BLaER1 treated with 17β-estradiol and CSF1 and Interleukin-3, amounts not matched to agents 10 nM and 100 nM (cell line): ENCODE measurements at regions not wholly inside any gene's neighbourhood (a gene's known extent, or its start where the extent isn't known, plus 50 kb on each side); places are given as distances from the start of the nearest gene placed in this dataset.

ENCODE experiments used
- H3K27ac ChIP-seq, 11 experiments: shearing (Covaris generic); formaldehyde crosslinking; 2 replicates each; pipeline ENCODE4 v1.8.1; 2022
- H3K27me3 ChIP-seq, 11 experiments: shearing (Covaris generic); formaldehyde crosslinking; 2 replicates each; pipeline ENCODE4 v1.8.1; 2022
- H3K36me3 ChIP-seq, 11 experiments: shearing (Covaris generic); formaldehyde crosslinking; 2 replicates each; pipeline ENCODE4 v1.8.1; 2022
- H3K4me1 ChIP-seq, 10 experiments: shearing (Covaris generic); formaldehyde crosslinking; 2 replicates each; pipeline ENCODE4 v1.8.1; 2022
- H3K4me2 ChIP-seq, 11 experiments: shearing (Covaris generic); formaldehyde crosslinking; 2 replicates each; pipeline ENCODE4 v1.8.1; 2022
- H3K4me3 ChIP-seq, 10 experiments: shearing (Covaris generic); formaldehyde crosslinking; 2 replicates each; pipeline ENCODE4 v1.8.1; 2022
- H3K9ac ChIP-seq, 11 experiments: shearing (Covaris generic); formaldehyde crosslinking; 2 replicates each; pipeline ENCODE4 v1.8.1; 2022
- H3K9me3 ChIP-seq, 11 experiments: shearing (Covaris generic); formaldehyde crosslinking; replicated peaks in 1 of 11; 2 replicates each; pipeline ENCODE4 v1.8.1; 2022
- H4K20me1 ChIP-seq, 11 experiments: shearing (Covaris generic); formaldehyde crosslinking; 2 replicates each; pipeline ENCODE4 v1.8.1; 2022
- Cebpa-rat ChIP-seq, 11 experiments: shearing (Covaris generic); IDR thresholded peaks; 2 replicates each; pipeline ENCODE4 v1.8.1; 2022

GRCh38 chr11:116211147-116211546 is 561.6 kb downstream of the BUD13 start:
- no peak overlapping the region for H3K27ac ChIP-seq
- no peaks in the 10 kb centered on the region for H3K4me1 ChIP-seq
- H3K36me3 ChIP-seq: no peaks in the 10 kb centered on the region
- H4K20me1 ChIP-seq: no peaks in the 10 kb centered on the region
- H3K9ac ChIP-seq: no peak overlapping the region
- no peak for TF ChIP-seq Cebpa-rat (IDR thresholded peaks at IDR 0.05)
- H3K27me3 ChIP-seq: no peaks in the 10 kb centered on the region
- no peaks in the 10 kb centered on the region for H3K9me3 ChIP-seq
- H3K4me2 ChIP-seq: no peak overlapping the region
- H3K4me3 ChIP-seq: no peak overlapping the region

- no peaks in the 10 kb centered on the region for H3K9me3 ChIP-seq
- no peaks in the 10 kb centered on the region for H3K36me3 ChIP-seq
- H4K20me1 ChIP-seq: no peaks in the 10 kb centered on the region
- no peaks in the 10 kb centered on the region for H3K27me3 ChIP-seq
- no peak overlapping the region for H3K9ac ChIP-seq
- TF ChIP-seq Cebpa-rat (IDR thresholded peaks at IDR 0.05): no peak
- no peak overlapping the region for H3K4me3 ChIP-seq
- H3K4me2 ChIP-seq: no peak overlapping the region
- H3K4me1 ChIP-seq: no peaks in the 10 kb centered on the region
- H3K27ac ChIP-seq: no peak overlapping the region
These were observed 562.1 kb downstream of the BUD13 start for GRCh38 chr11:116210663-116211062.

- Histone ChIP-seq H4K20me1 (no peaks in the 10 kb centered on the region), H3K4me3 (no peak overlapping the region), H3K4me2 (no peak overlapping the region), H3K9ac (no peak overlapping the region), H3K27ac (no peak overlapping the region), H3K9me3 (no peaks in the 10 kb centered on the region), H3K36me3 (no peaks in the 10 kb centered on the region), H3K27me3 (no peaks in the 10 kb centered on the region), H3K4me1 (no peaks in the 10 kb centered on the region)
- TF ChIP-seq Cebpa-rat (IDR thresholded peaks at IDR 0.05): no peak
These were observed 563.5 kb downstream of the BUD13 start for GRCh38 chr11:116209255-116209654.

GRCh38 chr11:116207421-116208141 is 565.2 kb downstream of the BUD13 start:
- H3K27me3 ChIP-seq: no peaks in the 10 kb centered on the region
- H3K4me3 ChIP-seq: no peak overlapping the region
- H3K27ac ChIP-seq: no peak overlapping the region
- H3K4me2 ChIP-seq: no peak overlapping the region
- H3K9ac ChIP-seq: no peak overlapping the region
- no peak for TF ChIP-seq Cebpa-rat (IDR thresholded peaks at IDR 0.05)
- no peaks in the 10 kb centered on the region for H4K20me1 ChIP-seq
- no peaks in the 10 kb centered on the region for H3K36me3 ChIP-seq
- peaks cover 0 to 8% (median 6%) of the 10 kb centered on the region in 10 experiments; a peak in 10 of 20 replicates for H3K4me1 ChIP-seq
- no peaks in the 10 kb centered on the region for H3K9me3 ChIP-seq

GRCh38 chr11:116207019-116207418 is 565.8 kb downstream of the BUD13 start:
- Histone ChIP-seq H3K27ac (no peak overlapping the region), H3K27me3 (no peaks in the 10 kb centered on the region), H3K4me2 (no peak overlapping the region), H3K9ac (no peak overlapping the region), H3K9me3 (no peaks in the 10 kb centered on the region), H3K36me3 (no peaks in the 10 kb centered on the region), H3K4me3 (no peak overlapping the region), H3K4me1 (peaks cover 0 to 9% (median 7%) of the 10 kb centered on the region in 10 experiments; a peak in 10 of 20 replicates), H4K20me1 (no peaks in the 10 kb centered on the region)
- TF ChIP-seq Cebpa-rat (IDR thresholded peaks at IDR 0.05): no peak

GRCh38 chr11:116202922-116203321 is 569.9 kb downstream of the BUD13 start:
- no peak overlapping the region for H3K4me3 ChIP-seq
- H3K27ac ChIP-seq: no peak overlapping the region
- no peaks in the 10 kb centered on the region for H3K27me3 ChIP-seq
- H3K36me3 ChIP-seq: no peaks in the 10 kb centered on the region
- H3K9me3 ChIP-seq: no peaks in the 10 kb centered on the region
- TF ChIP-seq Cebpa-rat (IDR thresholded peaks at IDR 0.05): no peak
- H3K4me2 ChIP-seq: peak overlapping the region in 7 of 11 experiments; percentile 10 to 38 (median 24); a peak in 10 of 22 replicates
- H3K9ac ChIP-seq: no peak overlapping the region
- peaks cover 0 to 22% (median 17%) of the 10 kb centered on the region in 10 experiments; a peak in 12 of 20 replicates for H3K4me1 ChIP-seq
- no peaks in the 10 kb centered on the region for H4K20me1 ChIP-seq

GRCh38 chr11:116200564-116200963 is 572.2 kb downstream of the BUD13 start:
- Histone ChIP-seq H3K4me3 (no peak overlapping the region), H4K20me1 (no peaks in the 10 kb centered on the region), H3K9me3 (no peaks in the 10 kb centered on the region), H3K9ac (no peak overlapping the region), H3K4me2 (no peak overlapping the region), H3K27ac (no peak overlapping the region), H3K36me3 (no peaks in the 10 kb centered on the region), H3K27me3 (no peaks in the 10 kb centered on the region; a peak in 1 of 22 replicates), H3K4me1 (peaks cover 0 to 22% (median 17%) of the 10 kb centered on the region in 10 experiments; a peak in 12 of 20 replicates)
- TF ChIP-seq Cebpa-rat (IDR thresholded peaks at IDR 0.05): no peak

GRCh38 chr11:116199182-116199581 is 573.6 kb downstream of the BUD13 start:
- Histone ChIP-seq H3K27ac (no peak overlapping the region), H3K4me2 (peak overlapping the region in 8 of 11 experiments; percentile 3 to 59 (median 40); a peak in 12 of 22 replicates), H3K27me3 (peaks cover under 1 to 10% (median 6%) of the 10 kb centered on the region in 11 experiments; a peak in 20 of 22 replicates), H3K9me3 (no peaks in the 10 kb centered on the region), H3K9ac (no peak overlapping the region), H3K4me3 (no peak overlapping the region), H4K20me1 (no peaks in the 10 kb centered on the region), H3K36me3 (no peaks in the 10 kb centered on the region), H3K4me1 (peaks cover 0 to 22% (median 17%) of the 10 kb centered on the region in 10 experiments; a peak in 12 of 20 replicates)
- TF ChIP-seq Cebpa-rat (IDR thresholded peaks at IDR 0.05): no peak

GRCh38 chr11:116194156-116194904 is 578.5 kb downstream of the BUD13 start:
- Histone ChIP-seq H3K36me3 (no peaks in the 10 kb centered on the region), H3K4me2 (no peak overlapping the region), H3K27me3 (peaks cover 24 to 38% (median 32%) of the 10 kb centered on the region in 11 experiments), H3K9me3 (0 out of 22 replicates have a peak, but pooled peaks cover 0 to 4% (median 0%) of the 10 kb centered on the region in 11 experiments), H3K9ac (no peak overlapping the region), H3K4me3 (no peak overlapping the region), H3K4me1 (peaks cover 0 to 10% (median 8%) of the 10 kb centered on the region in 10 experiments; a peak in 11 of 20 replicates), H4K20me1 (no peaks in the 10 kb centered on the region), H3K27ac (no peak overlapping the region)
- TF ChIP-seq Cebpa-rat (IDR thresholded peaks at IDR 0.05): no peak
